A549 (cell line): ENCODE measurements at regions not wholly inside any gene's neighbourhood (a gene's known extent, or its start where the extent isn't known, plus 50 kb on each side); places are given as distances from the start of the nearest gene placed in this dataset.

Experiments used
- ATAC-seq, 2 experiments: fragments of 200-7000 bp in 1 of 2; fragments of >200 bp in 1 of 2; cut with Nextera tagmentation in 1 of 2; cut with Tn5 transposase in 1 of 2; 3 replicates each; pipeline versions ENCODE4 v1.8.0 to v1.9.1; 2018 to 2020; ENCODE audit warnings: mild to moderate bottlenecking in 1 of 2, moderate library complexity in 1 of 2
- CTCF ChIA-PET: fragments of 300-600 bp; sonication (Branson Sonifier 250); formaldehyde crosslinking; extraction: SDS; loops from one replicate; lab custom pipeline; 2021; ENCODE audit warnings: antibody characterized with exemption, inconsistent platforms; lab: Yijun Ruan, JAX
- POLR2A ChIA-PET: fragments of 350-600 bp; formaldehyde crosslinking; extraction: SDS; loops from one replicate; lab custom pipeline; 2021; ENCODE audit warnings: antibody characterized with exemption, inconsistent platforms; lab: Yijun Ruan, JAX
- DNase-seq, 2 experiments: peaks; one replicate each; pipeline versions ENCODE4 v3.0.0 to v3.0.0-alpha.2; 2011 to 2016; ENCODE audit warnings: low read depth in 1 of 2, low spot score in 1 of 2
- FAIRE-seq: peaks from 2 replicates; lab custom pipeline; 2011; peaks lifted over from hg19 to GRCh38; lab: Jason Lieb, UNC
- H3K27ac ChIP-seq, 2 experiments: fragments of >200 bp; sonication (Bioruptor Twin); formaldehyde crosslinking; 3 replicates each; pipeline ENCODE4 v1.5.1; 2016 to 2017
- H3K4me1 ChIP-seq: fragments of >200 bp; sonication (Bioruptor Twin); formaldehyde crosslinking; 3 replicates; pipeline ENCODE4 v1.6.1; 2016
- H3K4me2 ChIP-seq: fragments of >200 bp; sonication (Bioruptor Twin); formaldehyde crosslinking; 3 replicates; pipeline ENCODE4 v1.6.1; 2016
- H3K4me3 ChIP-seq: fragments of >200 bp; sonication (Bioruptor Twin); formaldehyde crosslinking; 3 replicates; pipeline ENCODE4 v1.5.1; 2016
- H3K9me3 ChIP-seq: fragments of >200 bp; sonication (Bioruptor Twin); formaldehyde crosslinking; 3 replicates; pipeline ENCODE4 v1.6.1; 2016
- BHLHE40 ChIP-seq: IDR thresholded peaks from 2 replicates; pipeline ENCODE4 v1.6.1; 2012; ENCODE audit warnings: low read depth, low read length, inconsistent platforms
- CBX2 ChIP-seq: fragments of 200-600 bp; sonication (generic); IDR thresholded peaks from 2 replicates; pipeline ENCODE4 v1.6.1; 2016; ENCODE audit warnings: low read depth, mild to moderate bottlenecking, borderline replicate concordance
- CEBPB ChIP-seq, 2 experiments: fragments of >200 bp in 1 of 2; sonication (Bioruptor Twin) in 1 of 2; formaldehyde crosslinking in 1 of 2; IDR thresholded peaks; 2 replicates each; pipeline ENCODE4 v1.6.1; 2012 to 2016
- CHD2 ChIP-seq: fragments of 150-350 bp; IDR thresholded peaks from 2 replicates; pipeline ENCODE4 v1.6.1; 2014; ENCODE audit warnings: low read length; ENCODE audit not compliant: partially characterized antibody
- ESRRA ChIP-seq: fragments of 150-350 bp; IDR thresholded peaks from 2 replicates; pipeline ENCODE4 v1.6.1; 2014; ENCODE audit warnings: mild to moderate bottlenecking, low read length, borderline replicate concordance
- FOSB ChIP-seq: fragments of 250-450 bp; sonication (Bioruptor Pico); IDR thresholded peaks from 2 replicates; pipeline ENCODE4 v1.5.0; 2020; ENCODE audit warnings: mild to moderate bottlenecking, moderate library complexity
- FOXS1 ChIP-seq: fragments of 250-450 bp; sonication (Bioruptor Pico); IDR thresholded peaks from 2 replicates; pipeline ENCODE4 v1.5.0; 2020; ENCODE audit warnings: mild to moderate bottlenecking, moderate library complexity
- HEYL ChIP-seq: fragments of 250-450 bp; sonication (Bioruptor Pico); IDR thresholded peaks from 2 replicates; pipeline ENCODE4 v1.8.0; 2021; ENCODE audit warnings: mild to moderate bottlenecking, moderate library complexity
- KDM5A ChIP-seq: fragments of 200-600 bp; sonication (generic); IDR thresholded peaks from 2 replicates; pipeline ENCODE4 v1.6.1; 2016; ENCODE audit warnings: antibody characterized with exemption, mild to moderate bottlenecking
- MAZ ChIP-seq: fragments of 150-350 bp; IDR thresholded peaks from 2 replicates; pipeline ENCODE4 v1.6.1; 2014; ENCODE audit warnings: antibody characterized with exemption, low read depth, low read length, borderline replicate concordance
- NR3C1 ChIP-seq: fragments of >200 bp; sonication (Bioruptor Twin); formaldehyde crosslinking; IDR thresholded peaks from 3 replicates; pipeline ENCODE4 v1.6.1; 2017
- PHF8 ChIP-seq: fragments of 200-600 bp; sonication (generic); IDR thresholded peaks from 2 replicates; pipeline ENCODE4 v1.6.1; 2016; ENCODE audit warnings: low read depth, mild to moderate bottlenecking, antibody characterized with exemption, moderate library complexity, borderline replicate concordance
- RAD21 ChIP-seq, 2 experiments: fragments of >200 bp in 1 of 2; sonication (Bioruptor Twin) in 1 of 2; formaldehyde crosslinking in 1 of 2; IDR thresholded peaks in 1 of 2; conservative IDR thresholded peaks in 1 of 2; 2 replicates in 1 of 2; 3 replicates in 1 of 2; pipeline ENCODE4 v1.6.1; 2012 to 2018; ENCODE audit warnings: inconsistent platforms in 1 of 2
- RARB ChIP-seq: fragments of 250-450 bp; sonication (Bioruptor Pico); IDR thresholded peaks from 2 replicates; pipeline ENCODE4 v1.8.0; 2021; ENCODE audit warnings: mild to moderate bottlenecking, moderate library complexity
- RNF2 ChIP-seq: fragments of 200-600 bp; sonication (generic); IDR thresholded peaks from 2 replicates; pipeline ENCODE4 v1.6.1; 2016; ENCODE audit warnings: low read depth, mild to moderate bottlenecking, antibody characterized with exemption, moderate library complexity, borderline replicate concordance
- SMC3 ChIP-seq: fragments of >200 bp; sonication (Bioruptor Twin); formaldehyde crosslinking; IDR thresholded peaks from 3 replicates; pipeline ENCODE4 v1.6.1; 2018; ENCODE audit warnings: inconsistent platforms
- TFCP2L1 ChIP-seq: fragments of 250-450 bp; sonication (Bioruptor Pico); IDR thresholded peaks from 2 replicates; pipeline ENCODE4 v1.5.0; 2021; ENCODE audit warnings: mild to moderate bottlenecking
- ZSCAN20 ChIP-seq: fragments of 250-450 bp; sonication (Bioruptor Pico); IDR thresholded peaks from 2 replicates; pipeline ENCODE4 v1.8.0; 2022; ENCODE audit warnings: mild to moderate bottlenecking, moderate library complexity
- WGBS: methylation state at CpG from one replicate; pipeline ENCODE4 v1.1.6; 2017; ENCODE audit errors: missing lambda C conversion rate; 5-methylcytosine and 5-hydroxymethylcytosine counted together
- TF ChIP-seq, protein P1 (sequence below): fragments of 200-600 bp; sonication (generic); IDR thresholded peaks from 2 replicates; pipeline ENCODE4 v1.6.1; 2016; ENCODE audit warnings: antibody characterized with exemption, mild to moderate bottlenecking, moderate library complexity
- TF ChIP-seq, protein P2 (sequence below): fragments of 250-450 bp; sonication (Bioruptor Pico); IDR thresholded peaks from 2 replicates; pipeline ENCODE4 v1.5.0; 2020; ENCODE audit warnings: low read depth, mild to moderate bottlenecking, moderate library complexity
- TF ChIP-seq, protein P3 (sequence below): IDR thresholded peaks from 2 replicates; pipeline ENCODE4 v1.6.1; 2012
- TF ChIP-seq, protein P4 (sequence below): fragments of >200 bp; sonication (Bioruptor Twin); formaldehyde crosslinking; IDR thresholded peaks from 3 replicates; pipeline ENCODE4 v1.5.1; 2016
- TF ChIP-seq, protein P5 (sequence below): IDR thresholded peaks from 2 replicates; pipeline ENCODE4 v1.6.1; 2012

DNA sequence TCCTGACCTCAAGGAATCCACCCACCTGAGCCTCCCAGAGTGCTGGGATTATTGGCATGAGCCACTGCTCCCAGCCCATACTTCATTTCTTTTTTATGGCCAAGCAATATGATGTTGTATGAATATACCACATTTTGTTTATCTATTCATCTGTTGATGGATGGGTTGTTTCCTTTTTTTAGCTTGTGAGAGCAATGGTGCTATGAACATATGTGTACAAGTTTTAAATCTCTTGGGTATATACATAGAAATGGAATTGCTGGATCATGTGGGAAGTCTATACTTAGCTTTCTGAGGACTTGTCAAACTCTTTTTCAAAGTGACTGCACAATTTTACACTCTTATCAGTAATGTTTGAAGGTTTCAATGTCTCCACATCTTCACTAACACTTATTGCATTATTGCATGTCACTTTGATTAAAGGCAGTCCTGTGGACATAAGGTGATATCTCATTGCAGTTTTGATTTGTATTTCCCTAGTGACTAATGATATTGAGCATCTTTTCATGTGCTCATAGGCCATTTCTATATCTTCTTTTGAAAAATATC is 167.1 kb upstream of the SPHKAP start:
- CTCF ChIA-PET, result no interaction called here
- FAIRE-seq (no peak), ATAC-seq (no peak)

DNA sequence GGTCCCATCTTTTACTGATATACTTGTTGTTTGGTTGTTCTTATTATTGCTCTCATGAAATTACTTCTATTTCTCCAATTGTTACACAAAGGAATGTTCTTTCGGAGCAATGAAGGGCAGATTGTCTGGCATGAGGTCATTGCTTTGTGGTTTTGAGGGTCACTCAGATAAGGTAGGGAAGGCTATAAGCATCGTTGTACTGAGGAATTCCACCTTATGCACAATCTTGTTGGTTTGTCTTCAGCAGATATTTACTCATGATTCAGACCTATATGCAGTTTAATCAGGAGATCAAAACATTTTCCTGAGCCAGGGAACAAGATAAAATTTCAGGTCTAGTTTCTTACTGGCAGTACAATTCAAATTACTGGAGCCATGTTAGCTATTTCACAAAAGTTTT is 163.0 kb upstream of the SPHKAP start:
- CTCF ChIA-PET, result no interaction called here
- FAIRE-seq (no peak), ATAC-seq (no peak; a peak in 1 of 6 replicates), DNase-seq (no peak)
- no peak overlapping the region for H3K27ac ChIP-seq
- H3K4me2 ChIP-seq, result no peak overlapping the region
- H3K4me1 ChIP-seq, result no peaks in the 10 kb centered on the region
- no peaks in the 10 kb centered on the region; the same call in 2 of the 3 replicates for H3K9me3 ChIP-seq
- 16% methylated on average over 2 of the region's 2 CpGs for WGBS
- TF ChIP-seq CHD2 (no peak), ZSCAN20 (CRISPR knock-in tag) (no peak), FOXS1 (CRISPR knock-in tag) (no peak), PHF8 (no peak), CEBPB (IDR thresholded peaks at IDR 0.05) (no peak), TFCP2L1 (CRISPR knock-in tag) (no peak), NR3C1 (no peak), RNF2 (no peak), FOSB (no peak), HEYL (CRISPR knock-in tag) (no peak), BHLHE40 (no peak), CBX2 (no peak)
- TF ChIP-seq, protein P1, sequence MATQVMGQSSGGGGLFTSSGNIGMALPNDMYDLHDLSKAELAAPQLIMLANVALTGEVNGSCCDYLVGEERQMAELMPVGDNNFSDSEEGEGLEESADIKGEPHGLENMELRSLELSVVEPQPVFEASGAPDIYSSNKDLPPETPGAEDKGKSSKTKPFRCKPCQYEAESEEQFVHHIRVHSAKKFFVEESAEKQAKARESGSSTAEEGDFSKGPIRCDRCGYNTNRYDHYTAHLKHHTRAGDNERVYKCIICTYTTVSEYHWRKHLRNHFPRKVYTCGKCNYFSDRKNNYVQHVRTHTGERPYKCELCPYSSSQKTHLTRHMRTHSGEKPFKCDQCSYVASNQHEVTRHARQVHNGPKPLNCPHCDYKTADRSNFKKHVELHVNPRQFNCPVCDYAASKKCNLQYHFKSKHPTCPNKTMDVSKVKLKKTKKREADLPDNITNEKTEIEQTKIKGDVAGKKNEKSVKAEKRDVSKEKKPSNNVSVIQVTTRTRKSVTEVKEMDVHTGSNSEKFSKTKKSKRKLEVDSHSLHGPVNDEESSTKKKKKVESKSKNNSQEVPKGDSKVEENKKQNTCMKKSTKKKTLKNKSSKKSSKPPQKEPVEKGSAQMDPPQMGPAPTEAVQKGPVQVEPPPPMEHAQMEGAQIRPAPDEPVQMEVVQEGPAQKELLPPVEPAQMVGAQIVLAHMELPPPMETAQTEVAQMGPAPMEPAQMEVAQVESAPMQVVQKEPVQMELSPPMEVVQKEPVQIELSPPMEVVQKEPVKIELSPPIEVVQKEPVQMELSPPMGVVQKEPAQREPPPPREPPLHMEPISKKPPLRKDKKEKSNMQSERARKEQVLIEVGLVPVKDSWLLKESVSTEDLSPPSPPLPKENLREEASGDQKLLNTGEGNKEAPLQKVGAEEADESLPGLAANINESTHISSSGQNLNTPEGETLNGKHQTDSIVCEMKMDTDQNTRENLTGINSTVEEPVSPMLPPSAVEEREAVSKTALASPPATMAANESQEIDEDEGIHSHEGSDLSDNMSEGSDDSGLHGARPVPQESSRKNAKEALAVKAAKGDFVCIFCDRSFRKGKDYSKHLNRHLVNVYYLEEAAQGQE, result no peak
- TF ChIP-seq, protein P2, sequence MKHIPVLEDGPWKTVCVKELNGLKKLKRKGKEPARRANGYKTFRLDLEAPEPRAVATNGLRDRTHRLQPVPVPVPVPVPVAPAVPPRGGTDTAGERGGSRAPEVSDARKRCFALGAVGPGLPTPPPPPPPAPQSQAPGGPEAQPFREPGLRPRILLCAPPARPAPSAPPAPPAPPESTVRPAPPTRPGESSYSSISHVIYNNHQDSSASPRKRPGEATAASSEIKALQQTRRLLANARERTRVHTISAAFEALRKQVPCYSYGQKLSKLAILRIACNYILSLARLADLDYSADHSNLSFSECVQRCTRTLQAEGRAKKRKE (CRISPR knock-in tag), result no peak
- POLR2A ChIA-PET, result no interaction called here
- no peak overlapping the region for H3K4me3 ChIP-seq

More for the DNA sequence above, 167.1 kb upstream of the SPHKAP start:
- no peak overlapping the region for H3K27ac ChIP-seq
- no peak for TF ChIP-seq RAD21 (conservative IDR thresholded peaks at IDR 0.05 in 1 of 2, IDR thresholded peaks at IDR 0.05 in 1 of 2)
- TF ChIP-seq RNF2, result no peak
- no peak for TF ChIP-seq BHLHE40
- no peak for TF ChIP-seq KDM5A
- POLR2A ChIA-PET, result no interaction called here
- H3K4me1 ChIP-seq, result no peaks in the 10 kb centered on the region
- H3K4me2 ChIP-seq, result no peak overlapping the region
- no peaks in the 10 kb centered on the region for H3K9me3 ChIP-seq
- DNase-seq, result no peak
- H3K4me3 ChIP-seq, result no peak overlapping the region

DNA sequence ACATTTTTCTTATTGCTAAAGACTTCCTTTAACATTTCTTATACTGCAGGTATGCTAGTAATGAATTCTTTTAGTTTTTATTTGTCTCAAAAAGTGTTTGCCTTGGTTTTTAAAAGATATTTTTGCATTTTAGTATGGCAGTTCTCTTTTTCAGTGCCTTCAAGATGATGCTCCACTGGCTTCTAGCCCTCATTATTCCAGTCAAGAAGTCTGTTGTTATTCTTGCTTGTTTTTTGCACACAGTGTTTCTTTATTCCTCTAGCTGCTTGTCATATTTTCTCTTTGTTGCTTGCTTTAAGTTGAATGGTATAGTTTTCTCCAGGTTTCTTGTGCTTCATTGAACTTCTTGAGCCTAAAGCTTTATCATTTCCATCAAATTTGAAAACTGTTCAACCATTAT is 158.0 kb upstream of the SPHKAP start:
- CTCF ChIA-PET, result no interaction called here
- no peak for ATAC-seq

More for the DNA sequence above, 158.0 kb upstream of the SPHKAP start:
- no peak for FAIRE-seq
- Histone ChIP-seq H3K4me1 (no peaks in the 10 kb centered on the region), H3K4me3 (no peak overlapping the region), H3K9me3 (no peaks in the 10 kb centered on the region; the same call in 2 of the 3 replicates), H3K4me2 (no peak overlapping the region), H3K27ac (no peak overlapping the region)
- DNase-seq, result no peak
- POLR2A ChIA-PET, result no interaction called here
- TF ChIP-seq, protein P3, sequence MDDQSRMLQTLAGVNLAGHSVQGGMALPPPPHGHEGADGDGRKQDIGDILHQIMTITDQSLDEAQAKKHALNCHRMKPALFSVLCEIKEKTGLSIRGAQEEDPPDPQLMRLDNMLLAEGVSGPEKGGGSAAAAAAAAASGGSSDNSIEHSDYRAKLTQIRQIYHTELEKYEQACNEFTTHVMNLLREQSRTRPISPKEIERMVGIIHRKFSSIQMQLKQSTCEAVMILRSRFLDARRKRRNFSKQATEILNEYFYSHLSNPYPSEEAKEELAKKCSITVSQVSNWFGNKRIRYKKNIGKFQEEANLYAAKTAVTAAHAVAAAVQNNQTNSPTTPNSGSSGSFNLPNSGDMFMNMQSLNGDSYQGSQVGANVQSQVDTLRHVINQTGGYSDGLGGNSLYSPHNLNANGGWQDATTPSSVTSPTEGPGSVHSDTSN, result no peak
- TF ChIP-seq, protein P2 (CRISPR knock-in tag), result no peak
- TF ChIP-seq TFCP2L1 (CRISPR knock-in tag), result no peak
- TF ChIP-seq SMC3, result no peak
- no peak for TF ChIP-seq ESRRA
- TF ChIP-seq, protein P4, sequence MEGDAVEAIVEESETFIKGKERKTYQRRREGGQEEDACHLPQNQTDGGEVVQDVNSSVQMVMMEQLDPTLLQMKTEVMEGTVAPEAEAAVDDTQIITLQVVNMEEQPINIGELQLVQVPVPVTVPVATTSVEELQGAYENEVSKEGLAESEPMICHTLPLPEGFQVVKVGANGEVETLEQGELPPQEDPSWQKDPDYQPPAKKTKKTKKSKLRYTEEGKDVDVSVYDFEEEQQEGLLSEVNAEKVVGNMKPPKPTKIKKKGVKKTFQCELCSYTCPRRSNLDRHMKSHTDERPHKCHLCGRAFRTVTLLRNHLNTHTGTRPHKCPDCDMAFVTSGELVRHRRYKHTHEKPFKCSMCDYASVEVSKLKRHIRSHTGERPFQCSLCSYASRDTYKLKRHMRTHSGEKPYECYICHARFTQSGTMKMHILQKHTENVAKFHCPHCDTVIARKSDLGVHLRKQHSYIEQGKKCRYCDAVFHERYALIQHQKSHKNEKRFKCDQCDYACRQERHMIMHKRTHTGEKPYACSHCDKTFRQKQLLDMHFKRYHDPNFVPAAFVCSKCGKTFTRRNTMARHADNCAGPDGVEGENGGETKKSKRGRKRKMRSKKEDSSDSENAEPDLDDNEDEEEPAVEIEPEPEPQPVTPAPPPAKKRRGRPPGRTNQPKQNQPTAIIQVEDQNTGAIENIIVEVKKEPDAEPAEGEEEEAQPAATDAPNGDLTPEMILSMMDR, result no peak
- no peak for TF ChIP-seq RARB (CRISPR knock-in tag)
- TF ChIP-seq MAZ, result no peak
- TF ChIP-seq, protein P5, sequence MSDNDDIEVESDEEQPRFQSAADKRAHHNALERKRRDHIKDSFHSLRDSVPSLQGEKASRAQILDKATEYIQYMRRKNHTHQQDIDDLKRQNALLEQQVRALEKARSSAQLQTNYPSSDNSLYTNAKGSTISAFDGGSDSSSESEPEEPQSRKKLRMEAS, result no peak
